ENCODE measurements at regions not wholly inside any gene's neighbourhood (a gene's known extent, or its start where the extent isn't known, plus 50 kb on each side); places are given as distances from the start of the nearest gene placed in this dataset.
"Not testable (repeated sequence)": the region's sequence is repeated elsewhere in the genome, so short reads cannot be mapped to it uniquely, and the experiment has no call there.

GRCh38 chr17:14733376-14733775 lies 432.5 kb downstream of the HS3ST3B1 start:
- TF ChIP-seq CTCF (IDR thresholded peaks at IDR 0.05), result no peak
- intact Hi-C loops (cut with DNase I), result no loop called here
- Histone ChIP-seq H3K27me3 (no peaks in the 10 kb centered on the region), H3K36me3 (no peaks in the 10 kb centered on the region), H3K27ac (no peak overlapping the region), H3K4me1 (no peaks in the 10 kb centered on the region), H3K9me3 (no peaks in the 10 kb centered on the region), H3K4me3 (no peak overlapping the region)
- no peak for DNase-seq (ENCODE audit: low spot score in 2 of 2)

GRCh38 chr17:14732211-14732610 lies 431.3 kb downstream of the HS3ST3B1 start:
- H3K27ac ChIP-seq, result no peak overlapping the region
- no peak for DNase-seq (ENCODE audit: low spot score in 2 of 2)
- intact Hi-C loops (cut with DNase I), result no loop called here
- H3K4me3 ChIP-seq, result no peak overlapping the region
- no peaks in the 10 kb centered on the region for H3K9me3 ChIP-seq
- TF ChIP-seq CTCF (IDR thresholded peaks at IDR 0.05), result no peak
- no peaks in the 10 kb centered on the region for H3K4me1 ChIP-seq
- H3K36me3 ChIP-seq, result no peaks in the 10 kb centered on the region
- no peaks in the 10 kb centered on the region for H3K27me3 ChIP-seq

GRCh38 chr17:14731591-14731990 lies 430.7 kb downstream of the HS3ST3B1 start:
- Histone ChIP-seq H3K4me1 (no peaks in the 10 kb centered on the region), H3K36me3 (no peaks in the 10 kb centered on the region), H3K4me3 (no peak overlapping the region), H3K27ac (no peak overlapping the region), H3K27me3 (no peaks in the 10 kb centered on the region), H3K9me3 (no peaks in the 10 kb centered on the region)
- intact Hi-C loops (cut with DNase I), result no loop called here
- no peak for TF ChIP-seq CTCF (IDR thresholded peaks at IDR 0.05)
- DNase-seq (ENCODE audit: low spot score in 2 of 2), result no peak

- H3K4me1 ChIP-seq, result no peaks in the 10 kb centered on the region
- H3K36me3 ChIP-seq, result no peaks in the 10 kb centered on the region
- no peaks in the 10 kb centered on the region for H3K9me3 ChIP-seq
- DNase-seq (ENCODE audit: low spot score in 2 of 2), result no peak
- no peak overlapping the region for H3K4me3 ChIP-seq
- no peak for TF ChIP-seq CTCF (IDR thresholded peaks at IDR 0.05)
- intact Hi-C loops (cut with DNase I), result no loop called here
- no peaks in the 10 kb centered on the region for H3K27me3 ChIP-seq
- H3K27ac ChIP-seq, result no peak overlapping the region
These were observed 429.9 kb downstream of the HS3ST3B1 start for GRCh38 chr17:14730821-14731220.

- H3K36me3 ChIP-seq, result no peaks in the 10 kb centered on the region
- no peaks in the 10 kb centered on the region for H3K27me3 ChIP-seq
- intact Hi-C loops (cut with DNase I), result no loop called here
- H3K4me1 ChIP-seq, result no peaks in the 10 kb centered on the region
- no peak for DNase-seq (ENCODE audit: low spot score in 2 of 2)
- no peak overlapping the region for H3K4me3 ChIP-seq
- no peaks in the 10 kb centered on the region for H3K9me3 ChIP-seq
- no peak for TF ChIP-seq CTCF (IDR thresholded peaks at IDR 0.05)
- H3K27ac ChIP-seq, result no peak overlapping the region
These were observed 424.8 kb downstream of the HS3ST3B1 start for GRCh38 chr17:14725729-14726128.

GRCh38 chr17:14724770-14725169 lies 423.9 kb downstream of the HS3ST3B1 start:
- Histone ChIP-seq H3K36me3 (no peaks in the 10 kb centered on the region), H3K27me3 (no peaks in the 10 kb centered on the region), H3K4me1 (no peaks in the 10 kb centered on the region), H3K27ac (no peak overlapping the region), H3K9me3 (no peaks in the 10 kb centered on the region), H3K4me3 (no peak overlapping the region)
- intact Hi-C loops (cut with DNase I), result no loop called here
- TF ChIP-seq CTCF (IDR thresholded peaks at IDR 0.05), result no peak
- DNase-seq (ENCODE audit: low spot score in 2 of 2), result no peak

- H3K9me3 ChIP-seq; H3K36me3 ChIP-seq; H3K4me1 ChIP-seq; H3K27me3 ChIP-seq; H3K4me3 ChIP-seq; H3K27ac ChIP-seq; DNase-seq (ENCODE audit: low spot score in 2 of 2); intact Hi-C loops (cut with DNase I): not testable (repeated sequence)
These were observed 422.5 kb downstream of the HS3ST3B1 start for GRCh38 chr17:14723349-14723748.

Measured in ascending aorta (tissue), 2 donors.